Mesenteric fat pad (tissue), 1 donor: ENCODE measurements at regions not wholly inside any gene's neighbourhood (a gene's known extent, or its start where the extent isn't known, plus 50 kb on each side); places are given as distances from the start of the nearest gene placed in this dataset.
"Not testable (repeated sequence)": the region's sequence is repeated elsewhere in the genome, so short reads cannot be mapped to it uniquely, and the experiment has no call there.

Experiments used
- DNase-seq: peaks from one replicate; pipeline ENCODE4 v3.0.0-alpha.2; 2020; ENCODE audit warnings: low spot score
- donor health status: DM: yes; HTN: yes; CAD: no.

DNA sequence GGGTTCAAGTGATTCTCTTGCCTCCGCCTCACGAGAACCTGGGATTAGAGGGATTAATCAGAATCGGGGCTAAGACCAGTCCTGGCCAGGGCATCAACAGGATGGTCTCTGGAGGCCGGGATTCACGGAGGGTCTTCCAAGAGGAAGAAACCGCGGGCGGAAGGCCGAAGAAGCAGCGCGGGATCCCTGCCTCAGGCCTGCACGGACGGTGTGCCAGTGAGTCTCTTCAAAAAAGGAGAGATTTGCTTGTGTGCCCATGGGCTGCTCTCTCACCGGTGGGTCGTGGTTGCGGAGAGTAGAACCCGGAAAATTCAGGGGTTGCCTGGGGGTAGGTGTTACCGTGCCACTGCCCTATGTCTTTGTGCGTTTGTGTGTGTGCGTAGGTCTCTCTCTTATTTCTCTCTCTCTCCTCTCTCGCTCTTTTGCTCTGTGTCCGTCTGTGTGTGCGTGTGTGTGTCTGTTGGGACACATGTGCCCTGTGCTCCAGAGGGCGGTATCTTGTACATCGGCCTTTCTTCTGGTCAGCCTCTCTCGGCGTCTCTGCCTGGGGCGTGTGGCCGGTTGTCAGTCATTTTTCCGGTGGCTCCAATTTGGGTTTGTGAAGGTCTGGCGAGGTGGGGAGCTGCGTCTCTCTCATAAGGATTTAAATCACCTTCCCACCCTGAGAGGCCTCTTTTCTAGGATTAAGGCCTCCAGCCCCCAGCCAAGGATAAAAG is 613.2 kb downstream of the KCNJ18 start:
- no peak for DNase-seq

GRCh38 chr17:22310292-22310691 is 618.0 kb downstream of the KCNJ18 start:
- not testable (repeated sequence) for DNase-seq

- no peak for DNase-seq
Observed at GRCh38 chr17:22310717-22311686, 618.7 kb downstream of the KCNJ18 start.

GRCh38 chr17:22321001-22321400 is 628.7 kb downstream of the KCNJ18 start:
- not testable (repeated sequence) for DNase-seq

GRCh38 chr17:22322893-22323550 is 630.7 kb downstream of the KCNJ18 start:
- DNase-seq = not testable (repeated sequence)

GRCh38 chr17:22337467-22337866 is 645.1 kb downstream of the KCNJ18 start:
- no peak for DNase-seq

DNA sequence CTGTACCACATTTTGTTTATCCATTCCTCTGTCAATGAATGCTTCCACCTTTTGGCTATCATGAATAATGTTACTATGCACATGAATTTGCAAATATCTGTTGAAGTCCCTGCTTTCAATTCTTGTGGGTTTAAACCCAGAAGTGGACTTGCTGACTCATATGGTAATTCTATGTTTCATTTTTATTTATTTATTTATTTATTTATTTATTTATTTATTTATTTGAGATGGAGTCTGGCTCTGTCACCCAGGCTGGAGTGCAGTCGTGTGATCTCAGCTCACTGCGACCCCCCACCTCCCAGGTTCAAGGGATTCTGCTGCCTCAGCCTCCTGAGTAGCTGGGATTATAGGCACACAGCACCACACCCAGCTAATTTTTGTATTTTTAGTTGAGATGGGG is 664.3 kb downstream of the KCNJ18 start:
- not testable (repeated sequence) for DNase-seq

GRCh38 chr17:22370988-22371387 is 678.7 kb downstream of the KCNJ18 start:
- not testable (repeated sequence) for DNase-seq

DNA sequence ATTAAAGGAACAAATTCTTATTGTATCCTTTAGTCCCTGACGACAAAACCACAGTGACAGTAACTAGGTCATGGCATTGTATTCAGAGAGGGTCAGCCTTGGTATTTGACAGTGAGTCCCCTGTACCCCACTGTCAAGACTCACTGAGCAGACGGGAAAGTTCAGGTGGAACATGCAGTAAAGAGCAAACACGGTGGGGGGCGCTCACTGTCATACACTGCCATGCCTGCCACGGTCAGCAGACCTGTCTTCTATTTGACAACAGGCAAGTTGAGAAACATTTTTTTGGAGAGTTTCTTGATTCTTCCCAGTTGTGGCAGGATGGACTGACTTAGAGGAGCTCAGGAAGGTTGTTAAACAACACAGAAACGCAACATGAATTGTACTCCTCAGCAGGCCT is 681.6 kb downstream of the KCNJ18 start:
- DNase-seq = no peak

GRCh38 chr17:22374741-22375140 is 682.4 kb downstream of the KCNJ18 start:
- no peak for DNase-seq

DNA sequence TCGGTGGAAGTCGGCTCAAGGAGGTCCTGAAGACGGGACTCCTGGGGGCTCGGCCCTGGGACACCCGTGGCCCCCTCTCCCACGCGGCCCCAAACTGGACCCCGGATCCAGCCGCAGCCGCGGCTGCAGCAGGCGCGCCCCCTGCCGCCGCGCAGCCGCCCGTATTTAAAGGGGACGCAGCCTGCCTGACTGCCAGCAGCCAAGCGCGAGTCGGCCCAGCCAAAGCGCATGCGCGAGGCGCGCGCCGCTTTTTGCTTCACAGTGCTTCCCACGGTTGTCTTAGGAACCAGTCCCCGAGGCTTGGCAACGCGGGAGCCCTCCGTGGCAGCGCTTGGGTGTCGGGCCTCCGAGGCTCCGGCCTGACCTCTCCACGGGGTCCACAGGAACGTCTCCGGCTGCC is 684.4 kb downstream of the KCNJ18 start:
- DNase-seq = not testable (repeated sequence)

DNA sequence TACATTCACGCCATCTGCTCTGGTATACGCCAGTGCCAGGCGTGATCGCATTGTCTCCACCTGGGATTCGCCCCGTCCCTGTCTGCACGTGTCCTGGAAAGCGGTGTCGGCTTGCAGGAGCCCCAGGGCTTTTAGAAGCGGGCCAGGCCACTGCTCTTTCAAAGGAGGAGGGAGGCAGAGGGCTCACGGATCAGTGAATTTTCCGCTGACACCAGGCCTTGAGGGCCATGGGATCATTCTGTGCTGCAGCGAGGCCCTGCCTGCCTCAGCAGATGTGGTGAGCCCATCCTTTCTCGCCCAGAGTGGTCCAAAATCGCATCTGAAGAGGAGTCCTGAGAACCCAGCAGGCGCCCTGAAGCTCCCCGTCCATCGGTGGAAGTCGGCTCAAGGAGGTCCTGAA is 686.4 kb downstream of the KCNJ18 start:
- DNase-seq = not testable (repeated sequence)

- not testable (repeated sequence) for DNase-seq
Observed at GRCh38 chr17:22381589-22381988, 689.3 kb downstream of the KCNJ18 start.

- DNase-seq = not testable (repeated sequence)
Observed at GRCh38 chr17:22383772-22384460, 691.6 kb downstream of the KCNJ18 start.

DNA sequence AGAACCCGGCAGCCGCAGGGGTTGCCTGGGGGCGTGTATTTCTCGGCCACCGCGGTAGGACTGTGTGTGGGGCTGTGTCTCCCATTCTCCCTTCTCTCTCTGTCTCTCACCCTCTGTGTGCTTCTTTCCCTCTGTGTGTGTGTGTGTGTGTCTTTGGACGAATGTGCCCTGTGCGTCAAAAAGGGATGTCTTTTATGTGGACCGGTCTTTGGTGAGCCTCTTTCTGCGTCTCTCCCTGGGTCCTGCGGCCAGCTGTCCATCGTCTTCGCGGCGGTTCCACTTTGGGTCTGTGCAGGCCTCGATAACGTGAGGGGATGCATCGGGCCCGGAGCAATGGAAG is 692.1 kb downstream of the KCNJ18 start:
- not testable (repeated sequence) for DNase-seq

DNA sequence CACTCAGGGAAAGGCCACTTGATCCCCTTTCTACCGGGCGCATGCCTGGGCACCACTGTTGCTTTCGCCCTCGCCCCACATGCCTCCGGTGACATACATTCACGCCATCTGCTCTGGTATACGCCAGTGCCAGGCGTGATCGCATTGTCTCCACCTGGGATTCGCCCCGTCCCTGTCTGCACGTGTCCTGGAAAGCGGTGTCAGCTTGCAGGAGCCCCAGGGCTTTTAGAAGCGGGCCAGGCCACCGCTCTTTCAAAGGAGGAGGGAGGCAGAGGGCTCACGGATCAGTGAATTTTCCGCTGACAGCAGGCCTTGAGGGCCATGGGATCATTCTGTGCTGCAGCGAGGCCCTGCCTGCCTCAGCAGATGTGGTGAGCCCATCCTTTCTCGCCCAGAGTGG is 706.1 kb downstream of the KCNJ18 start:
- DNase-seq = not testable (repeated sequence)

- peak; percentile 88 for DNase-seq
Observed at GRCh38 chr17:22399037-22399436, 706.7 kb downstream of the KCNJ18 start.

DNA sequence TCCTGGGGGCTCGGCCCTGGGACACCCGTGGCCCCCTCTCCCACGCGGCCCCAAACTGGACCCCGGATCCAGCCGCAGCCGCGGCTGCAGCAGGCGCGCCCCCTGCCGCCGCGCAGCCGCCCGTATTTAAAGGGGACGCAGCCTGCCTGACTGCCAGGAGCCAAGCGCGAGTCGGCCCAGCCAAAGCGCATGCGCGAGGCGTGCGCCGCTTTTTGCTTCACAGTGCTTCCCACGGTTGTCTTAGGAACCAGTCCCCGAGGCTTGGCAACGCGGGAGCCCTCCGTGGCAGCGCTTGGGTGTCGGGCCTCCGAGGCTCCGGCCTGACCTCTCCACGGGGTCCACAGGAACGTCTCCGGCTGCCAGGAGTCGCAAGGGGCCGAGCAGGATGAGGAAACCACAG is 712.8 kb downstream of the KCNJ18 start:
- not testable (repeated sequence) for DNase-seq

DNA sequence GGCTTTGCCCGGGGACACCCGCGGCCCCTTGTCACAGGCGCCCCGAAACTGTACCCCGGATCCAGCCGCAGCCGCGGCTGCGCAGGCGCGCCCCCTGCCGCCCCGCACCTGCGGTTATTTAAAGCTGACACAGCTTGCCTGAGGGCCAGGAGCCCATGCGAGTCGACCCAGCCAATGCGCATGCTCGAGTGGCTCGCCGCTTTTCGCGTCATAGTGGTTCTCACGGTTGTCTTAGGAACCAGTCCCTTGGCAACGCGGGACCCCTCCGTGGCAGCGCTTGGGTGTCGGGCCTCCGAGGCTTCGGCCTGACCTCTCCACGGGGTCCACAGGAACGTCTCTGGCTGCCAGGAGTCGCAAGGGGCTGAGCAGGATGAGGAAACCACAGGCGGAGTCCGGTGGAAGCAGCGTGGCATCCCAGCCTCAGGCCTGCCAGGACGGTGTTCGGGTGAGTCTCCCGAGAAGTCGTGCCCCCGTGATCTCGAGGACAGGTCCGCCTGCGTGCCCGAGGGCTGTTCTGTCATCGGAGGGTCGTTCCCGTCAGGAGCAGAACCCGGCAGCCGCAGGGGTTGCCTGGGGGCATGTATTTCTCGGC is 716.9 kb downstream of the KCNJ18 start:
- no peak for DNase-seq

GRCh38 chr17:22410136-22410535 is 717.8 kb downstream of the KCNJ18 start:
- DNase-seq = no peak
